WI38 (cell line): ENCODE measurements at regions not wholly inside any gene's neighbourhood (a gene's known extent, or its start where the extent isn't known, plus 50 kb on each side); places are given as distances from the start of the nearest gene placed in this dataset.

ENCODE experiments used
- H3K4me3 ChIP-seq: 2 replicates; pipeline ENCODE4 v1.5.1; 2011; ENCODE audit warnings: low read depth, mild to moderate bottlenecking, control low read depth, low read length
- CTCF ChIP-seq: IDR thresholded peaks from 2 replicates; pipeline ENCODE4 v1.5.1; 2012; ENCODE audit warnings: low read depth, mild to moderate bottlenecking, control low read depth, low read length

GRCh38 chr4:137063961-137064360 lies 468.3 kb downstream of the PCDH18 start:
- no peak for TF ChIP-seq CTCF
- H3K4me3 ChIP-seq: no peak overlapping the region

- H3K4me3 ChIP-seq: no peak overlapping the region
- TF ChIP-seq CTCF: no peak
These were observed 489.1 kb downstream of the PCDH18 start for GRCh38 chr4:137043184-137043583.

GRCh38 chr4:137039370-137039769 lies 492.9 kb downstream of the PCDH18 start:
- no peak for TF ChIP-seq CTCF

GRCh38 chr4:137032222-137032621 lies 500.1 kb downstream of the PCDH18 start:
- no peak for TF ChIP-seq CTCF
- no peak overlapping the region for H3K4me3 ChIP-seq

More at GRCh38 chr4:137039370-137039769, 492.9 kb downstream of the PCDH18 start:
- H3K4me3 ChIP-seq: no peak overlapping the region

GRCh38 chr4:137029026-137029425 lies 503.3 kb downstream of the PCDH18 start:
- no peak overlapping the region for H3K4me3 ChIP-seq
- TF ChIP-seq CTCF: no peak

- TF ChIP-seq CTCF: no peak
- H3K4me3 ChIP-seq: no peak overlapping the region
These were observed 506.7 kb downstream of the PCDH18 start for GRCh38 chr4:137025484-137026059.

GRCh38 chr4:137015426-137016409 lies 516.6 kb downstream of the PCDH18 start:
- no peak for TF ChIP-seq CTCF
- no peak overlapping the region for H3K4me3 ChIP-seq
